Neural cell (in vitro differentiated cells): ENCODE measurements at regions not wholly inside any gene's neighbourhood (a gene's known extent, or its start where the extent isn't known, plus 50 kb on each side); places are given as distances from the start of the nearest gene placed in this dataset.

Experiments used
- H2AFZ ChIP-seq: fragments of 200-600, 300-800 bp; sonication (generic), shearing (Covaris generic); 2 replicates; pipeline ENCODE4 v1.6.0; 2014; ENCODE audit warnings: low read depth, mild to moderate bottlenecking, antibody characterized with exemption, low read length, moderate library complexity
- H3F3A ChIP-seq: fragments of 200-600 bp; shearing (Covaris generic); 2 replicates; pipeline ENCODE4 v1.6.1; 2016; ENCODE audit warnings: mild to moderate bottlenecking, moderate library complexity, mixed read lengths, antibody characterized with exemption, low read length; ENCODE audit not compliant: insufficient read depth, poor library complexity, severe bottlenecking
- H3K27ac ChIP-seq: fragments of 200-600, 300-800 bp; sonication (generic), shearing (Covaris generic); 2 replicates; pipeline ENCODE4 v1.5.1; 2014; ENCODE audit warnings: mild to moderate bottlenecking, low read length, moderate library complexity
- H3K27me3 ChIP-seq: fragments of 300-800, 200-600 bp; sonication (generic), shearing (Covaris generic); 2 replicates; pipeline ENCODE4 v1.6.0; 2014; ENCODE audit warnings: mild to moderate bottlenecking, low read depth, low read length, moderate library complexity; ENCODE audit not compliant: insufficient read depth
- H3K36me3 ChIP-seq: fragments of 300-800, 200-600 bp; sonication (generic), shearing (Covaris generic); 2 replicates; pipeline ENCODE4 v1.5.1; 2014; ENCODE audit warnings: mild to moderate bottlenecking, antibody characterized with exemption, low read length, moderate library complexity; ENCODE audit not compliant: insufficient read depth
- H3K4me2 ChIP-seq: fragments of 300-800, 200-600 bp; sonication (generic), shearing (Covaris generic); 2 replicates; pipeline ENCODE4 v1.6.0; 2014; ENCODE audit warnings: mild to moderate bottlenecking, low read length
- H3K4me3 ChIP-seq: fragments of 300-800, 200-600 bp; sonication (generic), shearing (Covaris generic); 2 replicates; pipeline ENCODE4 v1.5.1; 2014; ENCODE audit warnings: mild to moderate bottlenecking, low read length, moderate library complexity
- H3K79me2 ChIP-seq: fragments of 200-600 bp; shearing (Covaris generic); replicated peaks from 2 replicates; pipeline ENCODE4 v1.6.0; 2014; ENCODE audit warnings: mild to moderate bottlenecking, low read length, moderate library complexity; ENCODE audit not compliant: insufficient read depth
- H3K9ac ChIP-seq: fragments of 300-800, 200-600 bp; sonication (generic), shearing (Covaris generic); 2 replicates; pipeline ENCODE4 v1.6.1; 2016; ENCODE audit warnings: mild to moderate bottlenecking, low read length, mixed read lengths
- H3K9me2 ChIP-seq: fragments of 200-600 bp; shearing (Covaris generic); 2 replicates; pipeline ENCODE4 v1.6.1; 2016; ENCODE audit warnings: mild to moderate bottlenecking, low read length, mixed read lengths; ENCODE audit not compliant: insufficient read depth
- H3K9me3 ChIP-seq: fragments of 200-600, 300-800 bp; sonication (generic), shearing (Covaris generic); 2 replicates; pipeline ENCODE4 v1.6.1; 2016; ENCODE audit warnings: mild to moderate bottlenecking, mixed run types, low read length, moderate library complexity, mixed read lengths
- H4K20me1 ChIP-seq: fragments of 200-600 bp; shearing (Covaris generic); 2 replicates; pipeline ENCODE4 v1.6.1; 2016; ENCODE audit warnings: mild to moderate bottlenecking, mixed run types; ENCODE audit not compliant: insufficient read depth
- EP300 ChIP-seq: fragments of 450-650 bp; conservative IDR thresholded peaks from 2 replicates; pipeline ENCODE4 v1.6.1; 2014; ENCODE audit warnings: antibody characterized with exemption, mild to moderate bottlenecking, moderate library complexity; ENCODE audit not compliant: poor library complexity, severe bottlenecking
- EZH2 ChIP-seq: fragments of 200-600, 300-800 bp; shearing (Covaris generic), sonication (generic); IDR thresholded peaks from 2 replicates; pipeline ENCODE4 v1.6.1; 2014; ENCODE audit warnings: antibody characterized with exemption, low read length, borderline replicate concordance, mild to moderate bottlenecking; ENCODE audit not compliant: insufficient read depth, poor library complexity, severe bottlenecking
- MXI1 ChIP-seq: fragments of 450-650 bp; conservative IDR thresholded peaks from 2 replicates; pipeline ENCODE4 v1.6.1; 2014; ENCODE audit warnings: antibody characterized with exemption, mild to moderate bottlenecking; ENCODE audit not compliant: poor library complexity, severe bottlenecking
- POLR2AphosphoS5 ChIP-seq: IDR thresholded peaks from 2 replicates; pipeline ENCODE4 v1.6.1; 2012
- RAD21 ChIP-seq: fragments of 450-650 bp; conservative IDR thresholded peaks from 2 replicates; pipeline ENCODE4 v1.6.1; 2014; ENCODE audit warnings: antibody characterized with exemption, mild to moderate bottlenecking, moderate library complexity
- SMC3 ChIP-seq: fragments of 450-650 bp; conservative IDR thresholded peaks from 2 replicates; pipeline ENCODE4 v1.6.1; 2014; ENCODE audit warnings: antibody characterized with exemption, mild to moderate bottlenecking, moderate library complexity; ENCODE audit not compliant: poor library complexity
- TAF1 ChIP-seq: IDR thresholded peaks from 2 replicates; pipeline ENCODE4 v1.6.1; 2012; ENCODE audit warnings: low read depth
- TF ChIP-seq, protein P1 (sequence below): fragments of 450-650 bp; IDR thresholded peaks from 2 replicates; pipeline ENCODE4 v1.5.1; 2014; ENCODE audit warnings: antibody characterized with exemption, mild to moderate bottlenecking, moderate library complexity; ENCODE audit not compliant: poor library complexity, severe bottlenecking
- TF ChIP-seq, protein P2 (sequence below): IDR thresholded peaks from 2 replicates; pipeline ENCODE4 v1.6.1; 2012; ENCODE audit warnings: borderline replicate concordance

DNA sequence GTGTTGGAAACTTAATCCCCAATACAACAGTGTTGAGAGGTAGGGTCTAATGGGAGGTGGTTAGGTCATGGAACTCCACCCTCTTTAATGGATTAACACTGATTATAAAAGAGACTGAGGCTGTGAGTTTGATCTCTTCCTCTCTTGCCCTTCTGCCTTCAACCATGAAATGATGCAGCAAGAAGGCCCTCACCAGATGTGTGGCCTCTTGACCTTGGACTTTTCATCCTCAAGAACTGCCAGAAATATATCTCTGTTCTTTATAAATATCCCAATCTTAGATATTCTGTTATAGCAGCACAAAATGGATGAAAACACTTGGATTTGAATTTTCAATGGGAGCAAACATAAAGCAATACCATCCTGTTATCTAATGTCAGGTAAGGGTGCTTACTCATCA is 67.6 kb downstream of the NMUR2 start:
- Histone ChIP-seq H2AFZ (no peak overlapping the region), H4K20me1 (no peaks in the 10 kb centered on the region), H3K4me2 (no peak overlapping the region), H3K9me2 (no peaks in the 10 kb centered on the region), H3K36me3 (no peaks in the 10 kb centered on the region), H3K4me3 (no peak overlapping the region), H3K9me3 (no peaks in the 10 kb centered on the region), H3K79me2 (no peaks in the 10 kb centered on the region), H3K9ac (no peak overlapping the region), H3K27ac (no peak overlapping the region), H3K27me3 (no peaks in the 10 kb centered on the region), H3F3A (no peaks in the 10 kb centered on the region)
- TF ChIP-seq, protein P1, sequence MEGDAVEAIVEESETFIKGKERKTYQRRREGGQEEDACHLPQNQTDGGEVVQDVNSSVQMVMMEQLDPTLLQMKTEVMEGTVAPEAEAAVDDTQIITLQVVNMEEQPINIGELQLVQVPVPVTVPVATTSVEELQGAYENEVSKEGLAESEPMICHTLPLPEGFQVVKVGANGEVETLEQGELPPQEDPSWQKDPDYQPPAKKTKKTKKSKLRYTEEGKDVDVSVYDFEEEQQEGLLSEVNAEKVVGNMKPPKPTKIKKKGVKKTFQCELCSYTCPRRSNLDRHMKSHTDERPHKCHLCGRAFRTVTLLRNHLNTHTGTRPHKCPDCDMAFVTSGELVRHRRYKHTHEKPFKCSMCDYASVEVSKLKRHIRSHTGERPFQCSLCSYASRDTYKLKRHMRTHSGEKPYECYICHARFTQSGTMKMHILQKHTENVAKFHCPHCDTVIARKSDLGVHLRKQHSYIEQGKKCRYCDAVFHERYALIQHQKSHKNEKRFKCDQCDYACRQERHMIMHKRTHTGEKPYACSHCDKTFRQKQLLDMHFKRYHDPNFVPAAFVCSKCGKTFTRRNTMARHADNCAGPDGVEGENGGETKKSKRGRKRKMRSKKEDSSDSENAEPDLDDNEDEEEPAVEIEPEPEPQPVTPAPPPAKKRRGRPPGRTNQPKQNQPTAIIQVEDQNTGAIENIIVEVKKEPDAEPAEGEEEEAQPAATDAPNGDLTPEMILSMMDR = no peak
- TF ChIP-seq, protein P2, sequence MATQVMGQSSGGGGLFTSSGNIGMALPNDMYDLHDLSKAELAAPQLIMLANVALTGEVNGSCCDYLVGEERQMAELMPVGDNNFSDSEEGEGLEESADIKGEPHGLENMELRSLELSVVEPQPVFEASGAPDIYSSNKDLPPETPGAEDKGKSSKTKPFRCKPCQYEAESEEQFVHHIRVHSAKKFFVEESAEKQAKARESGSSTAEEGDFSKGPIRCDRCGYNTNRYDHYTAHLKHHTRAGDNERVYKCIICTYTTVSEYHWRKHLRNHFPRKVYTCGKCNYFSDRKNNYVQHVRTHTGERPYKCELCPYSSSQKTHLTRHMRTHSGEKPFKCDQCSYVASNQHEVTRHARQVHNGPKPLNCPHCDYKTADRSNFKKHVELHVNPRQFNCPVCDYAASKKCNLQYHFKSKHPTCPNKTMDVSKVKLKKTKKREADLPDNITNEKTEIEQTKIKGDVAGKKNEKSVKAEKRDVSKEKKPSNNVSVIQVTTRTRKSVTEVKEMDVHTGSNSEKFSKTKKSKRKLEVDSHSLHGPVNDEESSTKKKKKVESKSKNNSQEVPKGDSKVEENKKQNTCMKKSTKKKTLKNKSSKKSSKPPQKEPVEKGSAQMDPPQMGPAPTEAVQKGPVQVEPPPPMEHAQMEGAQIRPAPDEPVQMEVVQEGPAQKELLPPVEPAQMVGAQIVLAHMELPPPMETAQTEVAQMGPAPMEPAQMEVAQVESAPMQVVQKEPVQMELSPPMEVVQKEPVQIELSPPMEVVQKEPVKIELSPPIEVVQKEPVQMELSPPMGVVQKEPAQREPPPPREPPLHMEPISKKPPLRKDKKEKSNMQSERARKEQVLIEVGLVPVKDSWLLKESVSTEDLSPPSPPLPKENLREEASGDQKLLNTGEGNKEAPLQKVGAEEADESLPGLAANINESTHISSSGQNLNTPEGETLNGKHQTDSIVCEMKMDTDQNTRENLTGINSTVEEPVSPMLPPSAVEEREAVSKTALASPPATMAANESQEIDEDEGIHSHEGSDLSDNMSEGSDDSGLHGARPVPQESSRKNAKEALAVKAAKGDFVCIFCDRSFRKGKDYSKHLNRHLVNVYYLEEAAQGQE = no peak
- TF ChIP-seq EZH2 = no peak
- TF ChIP-seq TAF1 = no peak
- TF ChIP-seq POLR2AphosphoS5 = no peak
- TF ChIP-seq MXI1 = no peak
- no peak for TF ChIP-seq RAD21
- TF ChIP-seq SMC3 = no peak
- TF ChIP-seq EP300 = no peak

DNA sequence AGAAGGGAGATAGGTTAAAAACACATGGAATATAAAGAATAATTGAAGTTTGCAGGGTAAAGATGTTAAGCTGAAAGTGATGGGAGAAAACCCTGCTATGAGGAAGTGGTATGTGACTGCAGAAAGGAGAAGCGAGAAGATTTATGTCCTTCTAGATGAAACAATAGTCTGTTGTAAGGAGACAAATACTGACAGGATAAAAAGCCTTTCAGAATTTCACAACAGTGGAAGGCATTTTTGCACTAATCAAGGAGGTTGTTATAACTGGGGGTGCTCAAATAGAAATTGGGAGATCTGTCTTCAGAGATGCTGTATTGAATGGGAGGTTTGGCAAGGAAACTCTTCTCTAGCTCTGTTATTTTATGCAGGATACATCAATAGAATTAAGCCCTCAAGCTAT is 69.6 kb downstream of the NMUR2 start:
- Histone ChIP-seq H3K27ac (no peak overlapping the region), H3K9ac (no peak overlapping the region), H3K4me3 (no peak overlapping the region), H3K27me3 (no peaks in the 10 kb centered on the region), H2AFZ (no peak overlapping the region), H4K20me1 (no peaks in the 10 kb centered on the region), H3K79me2 (no peaks in the 10 kb centered on the region), H3F3A (no peaks in the 10 kb centered on the region), H3K36me3 (no peaks in the 10 kb centered on the region), H3K4me2 (no peak overlapping the region), H3K9me3 (no peaks in the 10 kb centered on the region), H3K9me2 (no peaks in the 10 kb centered on the region)
- TF ChIP-seq EP300 (no peak), TAF1 (no peak), POLR2AphosphoS5 (no peak), RAD21 (no peak), EZH2 (no peak)
- TF ChIP-seq, protein P2 = no peak
- TF ChIP-seq, protein P1 = no peak
